A673 (cell line): ENCODE measurements at regions not wholly inside any gene's neighbourhood (a gene's known extent, or its start where the extent isn't known, plus 50 kb on each side); places are given as distances from the start of the nearest gene placed in this dataset.

Experiments used
- BruUV-seq: library from RNA; stranded (reverse); fragments of 400-500 nt; replicated peaks from 2 replicates; lab custom pipeline; 2021; lab: Mats Ljungman, UMichigan
- CTCF ChIA-PET: fragments of 300-600 bp; sonication (Branson Sonifier 250); formaldehyde crosslinking; loops from one replicate; lab custom pipeline; 2022; ENCODE audit warnings: antibody characterized with exemption; lab: Charles Lee
- POLR2A ChIA-PET: fragments of 300-600 bp; sonication (Branson Sonifier 250); formaldehyde crosslinking; loops from one replicate; lab custom pipeline; 2022; ENCODE audit warnings: antibody characterized with exemption; ENCODE audit not compliant: low non-redundant PET; lab: Charles Lee
- DNase-seq: peaks from one replicate; pipeline ENCODE4 v3.0.0-alpha.2; 2015; ENCODE audit warnings: low spot score
- H3K27ac ChIP-seq: fragments of 200-600 bp; sonication (generic); 2 replicates; pipeline ENCODE4 v1.5.1; 2016; ENCODE audit warnings: mixed run types, low read depth, mild to moderate bottlenecking, mixed read lengths, antibody characterized with exemption, low read length; ENCODE audit not compliant: poor library complexity, severe bottlenecking
- H3K27me3 ChIP-seq: fragments of 200-600 bp; sonication (generic); replicated peaks from 2 replicates; pipeline ENCODE4 v1.6.1; 2017; ENCODE audit warnings: mixed run types, low read depth, mild to moderate bottlenecking, mixed read lengths, antibody characterized with exemption, low read length; ENCODE audit not compliant: insufficient read depth, poor library complexity
- H3K36me3 ChIP-seq: fragments of 200-600 bp; sonication (generic); 2 replicates; pipeline ENCODE4 v1.6.1; 2016; ENCODE audit warnings: mixed run types, mild to moderate bottlenecking, mixed read lengths, antibody characterized with exemption, low read length; ENCODE audit not compliant: insufficient read depth, poor library complexity, severe bottlenecking
- H3K4me1 ChIP-seq: fragments of 200-600 bp; sonication (generic); 2 replicates; pipeline ENCODE4 v1.6.1; 2017; ENCODE audit warnings: mixed run types, mild to moderate bottlenecking, mixed read lengths, antibody characterized with exemption, low read length; ENCODE audit not compliant: insufficient read depth, poor library complexity, severe bottlenecking
- H3K4me3 ChIP-seq: fragments of 200-600 bp; sonication (generic); 2 replicates; pipeline ENCODE4 v1.5.1; 2016; ENCODE audit warnings: low read depth, mixed run types, mild to moderate bottlenecking, mixed read lengths, low read length; ENCODE audit not compliant: poor library complexity, severe bottlenecking
- H3K9me3 ChIP-seq: fragments of 200-600 bp; sonication (generic); 2 replicates; pipeline ENCODE4 v1.6.1; 2016; ENCODE audit warnings: mixed run types, low read depth, mild to moderate bottlenecking, mixed read lengths, antibody characterized with exemption, low read length; ENCODE audit not compliant: poor library complexity, severe bottlenecking
- CTCF ChIP-seq: fragments of 300-800, 200-600 bp; sonication (generic); conservative IDR thresholded peaks from 2 replicates; pipeline ENCODE4 v1.5.1; 2017; ENCODE audit warnings: low read depth, mild to moderate bottlenecking, antibody characterized with exemption, low read length, moderate library complexity, mixed read lengths
- EZH2 ChIP-seq: fragments of 200-600 bp; sonication (generic); IDR thresholded peaks from 2 replicates; pipeline ENCODE4 v1.6.1; 2017; ENCODE audit warnings: borderline replicate concordance, low read depth, mild to moderate bottlenecking, mixed read lengths, antibody characterized with exemption, low read length; ENCODE audit not compliant: poor library complexity, severe bottlenecking
- intact Hi-C: fragments of 100-400 bp; cut with micrococcal nuclease; formaldehyde crosslinking; loops from one replicate; pipeline ENCODE4 v1.10.0; 2022; ENCODE audit not compliant: unreplicated experiment

GRCh38 chr5:174446446-174446845 lies 277.9 kb upstream of the MSX2 start:
- H3K4me1 ChIP-seq: no peaks in the 10 kb centered on the region
- ChIA-PET POLR2A (no interaction called here), CTCF (no interaction called here)
- no TSS peak for BruUV-seq
- H3K27me3 ChIP-seq: peaks cover 4% of the 10 kb centered on the region
- no peaks in the 10 kb centered on the region for H3K9me3 ChIP-seq
- intact Hi-C loops: no loop called here
- H3K36me3 ChIP-seq: no peaks in the 10 kb centered on the region
- no peak for DNase-seq
- no peak overlapping the region for H3K4me3 ChIP-seq
- TF ChIP-seq EZH2: no peak
- TF ChIP-seq CTCF: no peak
- H3K27ac ChIP-seq: no peak overlapping the region

- H3K27ac ChIP-seq: no peak overlapping the region
- no peak overlapping the region for H3K4me3 ChIP-seq
- no peak for TF ChIP-seq CTCF
- TF ChIP-seq EZH2: no peak
- intact Hi-C loops: no loop called here
- H3K36me3 ChIP-seq: no peaks in the 10 kb centered on the region
- no peaks in the 10 kb centered on the region for H3K9me3 ChIP-seq
- no TSS peak for BruUV-seq
- no peaks in the 10 kb centered on the region for H3K4me1 ChIP-seq
- DNase-seq: no peak
- POLR2A ChIA-PET: no interaction called here
- CTCF ChIA-PET: no interaction called here
- peaks cover 5% of the 10 kb centered on the region for H3K27me3 ChIP-seq
Observed at GRCh38 chr5:174446988-174447387, 277.4 kb upstream of the MSX2 start.

GRCh38 chr5:174448041-174448440 lies 276.3 kb upstream of the MSX2 start:
- POLR2A ChIA-PET: no interaction called here
- no peaks in the 10 kb centered on the region for H3K36me3 ChIP-seq
- H3K27me3 ChIP-seq: peaks cover 5% of the 10 kb centered on the region
- CTCF ChIA-PET: no interaction called here
- DNase-seq: no peak
- no peaks in the 10 kb centered on the region for H3K4me1 ChIP-seq
- H3K27ac ChIP-seq: no peak overlapping the region
- no peak for TF ChIP-seq CTCF
- TF ChIP-seq EZH2: no peak
- intact Hi-C loops: no loop called here
- BruUV-seq: no TSS peak
- no peaks in the 10 kb centered on the region for H3K9me3 ChIP-seq
- no peak overlapping the region for H3K4me3 ChIP-seq
